GM18508 (cell line): ENCODE measurements at regions not wholly inside any gene's neighbourhood (a gene's known extent, or its start where the extent isn't known, plus 50 kb on each side); places are given as distances from the start of the nearest gene placed in this dataset.
"Not testable (repeated sequence)": the region's sequence is repeated elsewhere in the genome, so short reads cannot be mapped to it uniquely, and the experiment has no call there.

ENCODE experiments used
- ATAC-seq: cut with Tn5 transposase; IDR thresholded peaks from one replicate; pipeline ENCODE4 v1.9.1; 2021; ENCODE audit warnings: moderate number of reproducible peaks; ENCODE audit not compliant: insufficient read depth, unreplicated experiment

- no peak for ATAC-seq
Measured at GRCh38 chr2:7094231-7094741, 177.1 kb downstream of the RNF144A start.

GRCh38 chr2:7096726-7097352, 179.6 kb downstream of the RNF144A start:
- ATAC-seq = no peak

GRCh38 chr2:7097353-7097895, 180.2 kb downstream of the RNF144A start:
- peak; percentile 86 for ATAC-seq

GRCh38 chr2:7098816-7099215, 181.6 kb downstream of the RNF144A start:
- ATAC-seq = no peak

GRCh38 chr2:7099687-7100086, 182.5 kb downstream of the RNF144A start:
- ATAC-seq = not testable (repeated sequence)

GRCh38 chr2:7102826-7103225, 185.6 kb downstream of the RNF144A start:
- no peak for ATAC-seq

- no peak for ATAC-seq
Measured at GRCh38 chr2:7108792-7109532, 191.8 kb downstream of the RNF144A start.

GRCh38 chr2:7109533-7109885, 192.3 kb downstream of the RNF144A start:
- no peak for ATAC-seq

GRCh38 chr2:7111626-7112025, 194.4 kb downstream of the RNF144A start:
- ATAC-seq = no peak

- ATAC-seq = no peak
Measured at GRCh38 chr2:7115364-7115763, 198.2 kb downstream of the RNF144A start.

GRCh38 chr2:7115906-7116305, 198.7 kb downstream of the RNF144A start:
- ATAC-seq = no peak

GRCh38 chr2:7116511-7116910, 199.3 kb downstream of the RNF144A start:
- ATAC-seq = no peak

GRCh38 chr2:7117076-7117475, 199.9 kb downstream of the RNF144A start:
- ATAC-seq = no peak

- ATAC-seq = no peak
Measured at GRCh38 chr2:7118606-7119131, 201.5 kb downstream of the RNF144A start.

- no peak for ATAC-seq
Measured at GRCh38 chr2:7119132-7119835, 202.1 kb downstream of the RNF144A start.

- no peak for ATAC-seq
Measured at GRCh38 chr2:7121851-7122250, 204.6 kb downstream of the RNF144A start.

- no peak for ATAC-seq
Measured at GRCh38 chr2:7127156-7127555, 209.9 kb downstream of the RNF144A start.

GRCh38 chr2:7127687-7128086, 210.5 kb downstream of the RNF144A start:
- ATAC-seq = no peak

- ATAC-seq = no peak
Measured at GRCh38 chr2:7131261-7131660, 214.0 kb downstream of the RNF144A start.

- no peak for ATAC-seq
Measured at GRCh38 chr2:7132753-7133152, 215.5 kb downstream of the RNF144A start.

GRCh38 chr2:7133521-7133920, 216.3 kb downstream of the RNF144A start:
- no peak for ATAC-seq
